Gastrocnemius medialis (tissue), 4 donors: ENCODE measurements at regions not wholly inside any gene's neighbourhood (a gene's known extent, or its start where the extent isn't known, plus 50 kb on each side); places are given as distances from the start of the nearest gene placed in this dataset.
"Not testable (repeated sequence)": the region's sequence is repeated elsewhere in the genome, so short reads cannot be mapped to it uniquely, and the experiment has no call there.

Experiments
- ATAC-seq, 2 donors: fragments of 150-250 bp; one replicate each; pipeline ENCODE4 v1.9.1; 2016
- DNase-seq, 2 donors: peaks; one replicate each; pipeline ENCODE4 v3.0.0-alpha.2; 2019
- H3K27ac ChIP-seq, 4 donors: fragments of 200-600 bp; sonication (generic); 1 replicate in 1 of 4; 2 replicates in 3 of 4; pipeline ENCODE4 v1.5.1; 2016 to 2018; ENCODE audit warnings: mild to moderate bottlenecking in 2 of 4, moderate library complexity in 1 of 4
- H3K27me3 ChIP-seq, 3 donors: fragments of 200-600 bp; sonication (generic) in 2 of 3; 1 replicate in 1 of 3; 2 replicates in 2 of 3; pipeline versions ENCODE4 v1.5.1 to v1.6.0; 2016 to 2019; ENCODE audit warnings: mild to moderate bottlenecking in 1 of 3, moderate library complexity in 1 of 3
- H3K36me3 ChIP-seq, 2 donors: fragments of 200-600 bp; sonication (generic) in 1 of 2; one replicate each; pipeline ENCODE4 v1.5.1; 2017 to 2018
- H3K4me1 ChIP-seq, 2 donors: fragments of 200-600 bp; sonication (generic) in 1 of 2; one replicate each; pipeline ENCODE4 v1.5.1; 2016 to 2017; ENCODE audit warnings: mild to moderate bottlenecking in 2 of 2
- H3K4me3 ChIP-seq, 4 donors: fragments of 200-600 bp; sonication (generic) in 3 of 4; 1 replicate in 1 of 4; 2 replicates in 3 of 4; pipeline ENCODE4 v1.5.1; 2016 to 2019; ENCODE audit warnings: mild to moderate bottlenecking in 2 of 4
- H3K9me3 ChIP-seq, 3 donors: fragments of 200-600 bp; sonication (generic) in 2 of 3; 1 replicate in 1 of 3; 2 replicates in 2 of 3; pipeline ENCODE4 v1.5.1; 2016 to 2019
- POLR2A ChIP-seq, 2 donors: fragments of 450-650 bp; IDR thresholded peaks; one replicate each; pipeline ENCODE4 v1.6.1; 2017; ENCODE audit warnings: antibody characterized with exemption in 2 of 2, mild to moderate bottlenecking in 2 of 2, moderate library complexity in 2 of 2
- in situ Hi-C, 4 donors: fragments of 200-750 bp; cut with MboI; loops; one replicate each; pipeline versions ENCODE4 v1.15.0 to v1.8.0; 2017; ENCODE audit warnings: low sequenced_read_pairs in 4 of 4
- intact Hi-C: fragments of 100-400 bp; cut with DNase I; formaldehyde crosslinking; loops from one replicate; pipeline ENCODE4 v1.15.1; 2023; ENCODE audit warnings: low total_unique reads
- TF ChIP-seq, protein P1 (sequence below), 5 experiments: fragments of 450-650 bp in 3 of 5; fragments of 200-600 bp in 2 of 5; sonication (generic) in 2 of 5; IDR thresholded peaks in 4 of 5; conservative IDR thresholded peaks in 1 of 5; 1 replicate in 4 of 5; 2 replicates in 1 of 5; pipeline ENCODE4 v1.5.1; 2016 to 2019; ENCODE audit warnings: antibody characterized with exemption in 5 of 5, mild to moderate bottlenecking in 3 of 5, moderate library complexity in 3 of 5

DNA sequence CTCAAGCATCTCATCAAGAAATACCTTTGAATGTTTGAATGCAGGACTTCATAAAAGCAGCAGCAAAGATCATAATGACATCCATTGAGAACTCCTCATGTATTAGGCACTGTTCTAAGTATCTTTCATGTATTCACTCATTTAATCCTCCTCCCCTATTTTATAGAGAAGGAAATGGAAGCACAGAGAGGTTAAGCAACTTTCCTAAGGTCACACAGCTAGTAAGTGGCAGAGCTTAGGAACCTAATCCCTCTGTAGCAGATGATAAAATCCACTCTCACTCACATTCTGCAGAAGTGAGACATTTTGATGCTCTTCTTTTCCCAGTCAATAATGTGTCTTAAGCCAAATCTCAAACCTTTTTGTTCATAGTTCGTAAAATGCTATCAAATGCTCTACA is 350.8 kb upstream of the C16orf82 start:
- DNase-seq (no peak), ATAC-seq (no peak)
- intact Hi-C loops (no loop called here), in situ Hi-C loops (no loop called here)
- H3K36me3 ChIP-seq, result no peaks in the 10 kb centered on the region
- TF ChIP-seq, protein P1, sequence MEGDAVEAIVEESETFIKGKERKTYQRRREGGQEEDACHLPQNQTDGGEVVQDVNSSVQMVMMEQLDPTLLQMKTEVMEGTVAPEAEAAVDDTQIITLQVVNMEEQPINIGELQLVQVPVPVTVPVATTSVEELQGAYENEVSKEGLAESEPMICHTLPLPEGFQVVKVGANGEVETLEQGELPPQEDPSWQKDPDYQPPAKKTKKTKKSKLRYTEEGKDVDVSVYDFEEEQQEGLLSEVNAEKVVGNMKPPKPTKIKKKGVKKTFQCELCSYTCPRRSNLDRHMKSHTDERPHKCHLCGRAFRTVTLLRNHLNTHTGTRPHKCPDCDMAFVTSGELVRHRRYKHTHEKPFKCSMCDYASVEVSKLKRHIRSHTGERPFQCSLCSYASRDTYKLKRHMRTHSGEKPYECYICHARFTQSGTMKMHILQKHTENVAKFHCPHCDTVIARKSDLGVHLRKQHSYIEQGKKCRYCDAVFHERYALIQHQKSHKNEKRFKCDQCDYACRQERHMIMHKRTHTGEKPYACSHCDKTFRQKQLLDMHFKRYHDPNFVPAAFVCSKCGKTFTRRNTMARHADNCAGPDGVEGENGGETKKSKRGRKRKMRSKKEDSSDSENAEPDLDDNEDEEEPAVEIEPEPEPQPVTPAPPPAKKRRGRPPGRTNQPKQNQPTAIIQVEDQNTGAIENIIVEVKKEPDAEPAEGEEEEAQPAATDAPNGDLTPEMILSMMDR (IDR thresholded peaks at IDR 0.05 in 4 of 5, conservative IDR thresholded peaks at IDR 0.05 in 1 of 5), result no peak
- TF ChIP-seq POLR2A (IDR thresholded peaks at IDR 0.05), result no peak
- H3K27ac ChIP-seq, result no peak overlapping the region
- H3K4me1 ChIP-seq, result no peaks in the 10 kb centered on the region
- H3K4me3 ChIP-seq, result no peak overlapping the region
- no peaks in the 10 kb centered on the region for H3K27me3 ChIP-seq
- H3K9me3 ChIP-seq, result no peaks in the 10 kb centered on the region

GRCh38 chr16:26717826-26718225 is 348.9 kb upstream of the C16orf82 start:
- intact Hi-C loops (no loop called here), in situ Hi-C loops (no loop called here)
- Histone ChIP-seq H3K36me3 (no peaks in the 10 kb centered on the region), H3K9me3 (no peaks in the 10 kb centered on the region), H3K27ac (no peak overlapping the region), H3K4me1 (no peaks in the 10 kb centered on the region), H3K27me3 (no peaks in the 10 kb centered on the region), H3K4me3 (no peak overlapping the region)
- DNase-seq (no peak), ATAC-seq (no peak)
- TF ChIP-seq, protein P1 (IDR thresholded peaks at IDR 0.05 in 4 of 5, conservative IDR thresholded peaks at IDR 0.05 in 1 of 5), result no peak
- TF ChIP-seq POLR2A (IDR thresholded peaks at IDR 0.05), result no peak

- intact Hi-C loops (no loop called here), in situ Hi-C loops (no loop called here)
- no peak overlapping the region for H3K27ac ChIP-seq
- no peak for ATAC-seq
- H3K9me3 ChIP-seq, result no peaks in the 10 kb centered on the region
- DNase-seq, result no peak
- H3K4me3 ChIP-seq, result no peak overlapping the region
- no peaks in the 10 kb centered on the region for H3K4me1 ChIP-seq
- no peaks in the 10 kb centered on the region for H3K36me3 ChIP-seq
- TF ChIP-seq, protein P1 (IDR thresholded peaks at IDR 0.05 in 4 of 5, conservative IDR thresholded peaks at IDR 0.05 in 1 of 5), result no peak
- TF ChIP-seq POLR2A (IDR thresholded peaks at IDR 0.05), result no peak
- no peaks in the 10 kb centered on the region for H3K27me3 ChIP-seq
Measured at GRCh38 chr16:26721290-26721689, 345.4 kb upstream of the C16orf82 start.

- H3K27me3 ChIP-seq, in situ Hi-C loops, H3K9me3 ChIP-seq, intact Hi-C loops, DNase-seq, H3K4me3 ChIP-seq, H3K27ac ChIP-seq, H3K36me3 ChIP-seq, ATAC-seq, H3K4me1 ChIP-seq: not testable (repeated sequence)
Measured at GRCh38 chr16:26721957-26722356, 344.8 kb upstream of the C16orf82 start.

GRCh38 chr16:26724189-26724588 is 342.5 kb upstream of the C16orf82 start:
- Histone ChIP-seq H3K27ac (no peak overlapping the region), H3K27me3 (no peaks in the 10 kb centered on the region), H3K9me3 (no peaks in the 10 kb centered on the region), H3K36me3 (no peaks in the 10 kb centered on the region), H3K4me1 (no peaks in the 10 kb centered on the region), H3K4me3 (no peak overlapping the region)
- DNase-seq (no peak), ATAC-seq (no peak)
- no peak for TF ChIP-seq POLR2A (IDR thresholded peaks at IDR 0.05)
- TF ChIP-seq, protein P1 (IDR thresholded peaks at IDR 0.05 in 4 of 5, conservative IDR thresholded peaks at IDR 0.05 in 1 of 5), result no peak
- in situ Hi-C loops, result no loop called here
- intact Hi-C loops, result no loop called here
